ENCODE measurements at regions not wholly inside any gene's neighbourhood (a gene's known extent, or its start where the extent isn't known, plus 50 kb on each side); places are given as distances from the start of the nearest gene placed in this dataset.

GRCh38 chr17:71325117-71325516 is 795.7 kb upstream of the SOX9 start:
- TF ChIP-seq POLR2A (IDR thresholded peaks at IDR 0.05; ENCODE audit: low read depth, low read length) (no peak), CEBPB (IDR thresholded peaks at IDR 0.05; ENCODE audit: low read depth, low read length) (no peak), CHD1 (IDR thresholded peaks at IDR 0.05; ENCODE audit: low read depth, low read length) (no peak), MAFK (IDR thresholded peaks at IDR 0.05; ENCODE audit: low read depth, low read length) (no peak), MAZ (IDR thresholded peaks at IDR 0.05; ENCODE audit: borderline replicate concordance, low read depth, low read length) (no peak), RFX5 (IDR thresholded peaks at IDR 0.05; ENCODE audit: low read depth, low read length) (no peak), SMC3 (IDR thresholded peaks at IDR 0.05; ENCODE audit: low read depth, low read length) (no peak), RCOR1 (IDR thresholded peaks at IDR 0.05; ENCODE audit: insufficient replicate concordance, low read length) (no peak), MXI1 (IDR thresholded peaks at IDR 0.05; ENCODE audit: borderline replicate concordance, low read depth, low read length) (no peak), FOS (IDR thresholded peaks at IDR 0.05; ENCODE audit: low read depth, low read length) (no peak), BHLHE40 (IDR thresholded peaks at IDR 0.05; ENCODE audit: low read depth, low read length) (no peak), RAD21 (IDR thresholded peaks at IDR 0.05; ENCODE audit: low read length) (no peak)
- TF ChIP-seq, protein P1, sequence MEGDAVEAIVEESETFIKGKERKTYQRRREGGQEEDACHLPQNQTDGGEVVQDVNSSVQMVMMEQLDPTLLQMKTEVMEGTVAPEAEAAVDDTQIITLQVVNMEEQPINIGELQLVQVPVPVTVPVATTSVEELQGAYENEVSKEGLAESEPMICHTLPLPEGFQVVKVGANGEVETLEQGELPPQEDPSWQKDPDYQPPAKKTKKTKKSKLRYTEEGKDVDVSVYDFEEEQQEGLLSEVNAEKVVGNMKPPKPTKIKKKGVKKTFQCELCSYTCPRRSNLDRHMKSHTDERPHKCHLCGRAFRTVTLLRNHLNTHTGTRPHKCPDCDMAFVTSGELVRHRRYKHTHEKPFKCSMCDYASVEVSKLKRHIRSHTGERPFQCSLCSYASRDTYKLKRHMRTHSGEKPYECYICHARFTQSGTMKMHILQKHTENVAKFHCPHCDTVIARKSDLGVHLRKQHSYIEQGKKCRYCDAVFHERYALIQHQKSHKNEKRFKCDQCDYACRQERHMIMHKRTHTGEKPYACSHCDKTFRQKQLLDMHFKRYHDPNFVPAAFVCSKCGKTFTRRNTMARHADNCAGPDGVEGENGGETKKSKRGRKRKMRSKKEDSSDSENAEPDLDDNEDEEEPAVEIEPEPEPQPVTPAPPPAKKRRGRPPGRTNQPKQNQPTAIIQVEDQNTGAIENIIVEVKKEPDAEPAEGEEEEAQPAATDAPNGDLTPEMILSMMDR (conservative IDR thresholded peaks at IDR 0.05; ENCODE audit: low read depth, low read length): no peak
- TF ChIP-seq, protein P2, sequence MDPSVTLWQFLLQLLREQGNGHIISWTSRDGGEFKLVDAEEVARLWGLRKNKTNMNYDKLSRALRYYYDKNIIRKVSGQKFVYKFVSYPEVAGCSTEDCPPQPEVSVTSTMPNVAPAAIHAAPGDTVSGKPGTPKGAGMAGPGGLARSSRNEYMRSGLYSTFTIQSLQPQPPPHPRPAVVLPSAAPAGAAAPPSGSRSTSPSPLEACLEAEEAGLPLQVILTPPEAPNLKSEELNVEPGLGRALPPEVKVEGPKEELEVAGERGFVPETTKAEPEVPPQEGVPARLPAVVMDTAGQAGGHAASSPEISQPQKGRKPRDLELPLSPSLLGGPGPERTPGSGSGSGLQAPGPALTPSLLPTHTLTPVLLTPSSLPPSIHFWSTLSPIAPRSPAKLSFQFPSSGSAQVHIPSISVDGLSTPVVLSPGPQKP (IDR thresholded peaks at IDR 0.05; ENCODE audit: borderline replicate concordance, low read depth, low read length): no peak

All from IMR-90 (cell line).